Trophoblast cell (in vitro differentiated cells and primary cell): ENCODE measurements at regions not wholly inside any gene's neighbourhood (a gene's known extent, or its start where the extent isn't known, plus 50 kb on each side); places are given as distances from the start of the nearest gene placed in this dataset.
A peak's percentile ranks its signal among the peaks of the same experiment; 100 is the strongest.

Source experiments
- DNase-seq, 2 donors: peaks; one replicate each; pipeline ENCODE4 v3.0.0-alpha.2; 2016
- H2AFZ ChIP-seq: 2 replicates; pipeline ENCODE4 v1.6.1; 2013; ENCODE audit warnings: low read length, moderate library complexity, mild to moderate bottlenecking; ENCODE audit not compliant: insufficient read depth, poor library complexity
- H2AK5ac ChIP-seq: 2 replicates; pipeline ENCODE4 v1.6.1; 2013; ENCODE audit warnings: mild to moderate bottlenecking, low read length
- H2BK120ac ChIP-seq: 2 replicates; pipeline ENCODE4 v1.6.1; 2013; ENCODE audit warnings: low read length, mild to moderate bottlenecking, moderate library complexity; ENCODE audit not compliant: insufficient read depth, poor library complexity
- H2BK12ac ChIP-seq: 2 replicates; pipeline ENCODE4 v1.6.1; 2013; ENCODE audit warnings: mild to moderate bottlenecking, low read length, moderate library complexity
- H2BK5ac ChIP-seq: 2 replicates; pipeline ENCODE4 v1.6.1; 2013; ENCODE audit warnings: low read length, low read depth, moderate library complexity, mild to moderate bottlenecking; ENCODE audit not compliant: poor library complexity
- H3K14ac ChIP-seq: 2 replicates; pipeline ENCODE4 v1.6.1; 2013; ENCODE audit warnings: mild to moderate bottlenecking, low read length
- H3K18ac ChIP-seq: 2 replicates; pipeline ENCODE4 v1.6.1; 2013; ENCODE audit warnings: mild to moderate bottlenecking, low read length
- H3K23ac ChIP-seq: 2 replicates; pipeline ENCODE4 v1.6.1; 2013; ENCODE audit warnings: low read length
- H3K27ac ChIP-seq: 2 replicates; pipeline ENCODE4 v1.5.1; 2013; ENCODE audit warnings: low read depth, mild to moderate bottlenecking, inconsistent platforms, low read length, moderate library complexity
- H3K27me3 ChIP-seq: 2 replicates; pipeline ENCODE4 v1.6.1; 2013; ENCODE audit warnings: inconsistent platforms, mild to moderate bottlenecking, low read length, moderate library complexity; ENCODE audit not compliant: insufficient read depth
- H3K36me3 ChIP-seq, 2 experiments: 1 replicate in 1 of 2; 2 replicates in 1 of 2; pipeline ENCODE4 v1.6.1; 2013; ENCODE audit warnings: low read length in 2 of 2, mild to moderate bottlenecking in 2 of 2, moderate library complexity in 1 of 2; ENCODE audit not compliant: insufficient read depth in 2 of 2, control insufficient read depth in 1 of 2
- H3K4ac ChIP-seq: 2 replicates; pipeline ENCODE4 v1.6.1; 2013; ENCODE audit warnings: low read depth, mild to moderate bottlenecking, low read length, moderate library complexity
- H3K4me1 ChIP-seq, 2 experiments: 1 replicate in 1 of 2; 2 replicates in 1 of 2; pipeline ENCODE4 v1.6.1; 2013; ENCODE audit warnings: low read length in 2 of 2, mild to moderate bottlenecking in 2 of 2, moderate library complexity in 1 of 2; ENCODE audit not compliant: insufficient read depth in 2 of 2, control insufficient read depth in 1 of 2
- H3K4me2 ChIP-seq: 2 replicates; pipeline ENCODE4 v1.6.1; 2013; ENCODE audit warnings: inconsistent platforms, mild to moderate bottlenecking, low read length, moderate library complexity
- H3K4me3 ChIP-seq: 2 replicates; pipeline ENCODE4 v1.5.1; 2013; ENCODE audit warnings: mild to moderate bottlenecking, low read depth, low read length, inconsistent platforms
- H3K79me1 ChIP-seq: one replicate; pipeline ENCODE4 v1.6.1; 2013; ENCODE audit warnings: low read length
- H3K79me2 ChIP-seq: 2 replicates; pipeline ENCODE4 v1.6.1; 2013; ENCODE audit warnings: low read length, mild to moderate bottlenecking; ENCODE audit not compliant: control insufficient read depth, insufficient read depth, poor library complexity
- H3K9ac ChIP-seq: 2 replicates; pipeline ENCODE4 v1.6.1; 2013; ENCODE audit warnings: mild to moderate bottlenecking, low read length
- H3K9me3 ChIP-seq: 2 replicates; pipeline ENCODE4 v1.6.1; 2013; ENCODE audit warnings: low read depth, mild to moderate bottlenecking, control low read depth, inconsistent platforms, low read length; ENCODE audit not compliant: insufficient read depth
- H4K12ac ChIP-seq: 2 replicates; pipeline ENCODE4 v1.6.1; 2013; ENCODE audit warnings: low read depth, mild to moderate bottlenecking, low read length, moderate library complexity
- H4K8ac ChIP-seq: 2 replicates; pipeline ENCODE4 v1.6.1; 2013; ENCODE audit warnings: low read depth, mild to moderate bottlenecking, low read length, moderate library complexity
- H4K91ac ChIP-seq: one replicate; pipeline ENCODE4 v1.6.1; 2013; ENCODE audit warnings: low read depth, mild to moderate bottlenecking, low read length, moderate library complexity
- WGBS: extraction: QIAGEN DNeasy Blood & Tissue Kit; methylation state at CpG from one replicate; pipeline ENCODE4 v1.1.7; 2013; ENCODE audit warnings: missing lambda C conversion rate; ENCODE audit not compliant: insufficient read length, insufficient coverage; ENCODE audit errors: extremely low coverage; 5-methylcytosine and 5-hydroxymethylcytosine counted together

DNA sequence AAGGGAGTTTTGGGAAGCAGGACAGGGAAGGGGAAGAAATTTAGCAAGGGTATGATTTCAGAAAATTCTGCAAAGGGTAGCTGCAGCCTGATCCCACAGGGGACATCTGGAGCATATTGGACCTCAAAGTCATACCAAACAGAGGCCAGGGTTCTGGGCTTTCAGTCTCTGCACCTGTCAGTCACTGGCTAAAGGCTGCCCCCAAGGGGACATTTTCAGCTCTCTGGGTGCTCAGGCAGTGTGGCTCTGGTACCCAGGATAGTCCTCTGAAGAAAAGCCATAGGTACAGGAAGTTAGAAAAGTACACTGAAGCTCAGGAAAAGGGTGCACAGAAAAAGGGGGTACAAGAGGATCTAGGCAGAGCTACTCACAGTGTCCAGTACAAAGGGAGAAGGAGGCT lies 149.2 kb downstream of the INSIG2 start:
- Histone ChIP-seq H4K91ac (no peak overlapping the region), H4K12ac (no peak overlapping the region), H3K36me3 (no peaks in the 10 kb centered on the region), H3K14ac (no peak overlapping the region), H2AK5ac (no peak overlapping the region), H3K4me2 (no peak overlapping the region), H3K79me2 (no peaks in the 10 kb centered on the region), H3K4me1 (peaks cover 0 to 5% of the 10 kb centered on the region in 2 experiments), H2BK120ac (no peak overlapping the region), H3K4me3 (no peak overlapping the region), H3K23ac (no peak overlapping the region), H3K9ac (no peak overlapping the region), H3K4ac (no peak overlapping the region), H2AFZ (no peak overlapping the region), H3K79me1 (no peaks in the 10 kb centered on the region), H2BK5ac (no peak overlapping the region), H2BK12ac (no peak overlapping the region), H3K18ac (no peak overlapping the region), H3K27me3 (no peaks in the 10 kb centered on the region), H3K9me3 (no peaks in the 10 kb centered on the region), H4K8ac (no peak overlapping the region), H3K27ac (no peak overlapping the region)
- no peak for DNase-seq

DNA sequence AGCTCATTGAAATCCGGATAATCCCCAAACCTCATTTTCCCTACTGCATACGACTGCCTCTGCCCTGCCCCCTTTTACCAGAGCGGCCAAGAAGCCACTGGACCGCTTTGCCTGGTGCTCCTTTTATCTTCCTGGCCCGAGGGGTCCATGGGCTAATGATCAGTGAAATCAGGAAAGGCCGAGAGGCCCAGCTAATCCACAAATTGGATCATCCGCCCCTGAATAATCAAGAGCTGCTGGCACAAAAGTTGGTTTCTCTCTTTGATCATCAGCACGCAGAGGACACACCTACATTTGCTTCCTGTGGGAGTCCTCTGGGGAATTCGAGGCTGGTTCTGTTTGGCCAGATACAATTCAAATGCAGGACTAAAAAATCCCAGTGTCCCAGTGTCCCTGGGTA lies 144.5 kb downstream of the INSIG2 start:
- no peak overlapping the region for H3K4ac ChIP-seq
- no peak overlapping the region for H4K12ac ChIP-seq
- H3K9me3 ChIP-seq, result no peaks in the 10 kb centered on the region
- H3K18ac ChIP-seq, result no peak overlapping the region
- H3K4me2 ChIP-seq, result no peak overlapping the region
- no peak overlapping the region for H3K23ac ChIP-seq
- no CpG with 5 or more reads among the region's 9 CpGs for WGBS
- H3K27ac ChIP-seq, result no peak overlapping the region
- no peaks in the 10 kb centered on the region for H3K27me3 ChIP-seq
- H4K8ac ChIP-seq, result no peak overlapping the region
- H2AFZ ChIP-seq, result no peak overlapping the region
- H3K14ac ChIP-seq, result no peak overlapping the region
- no peak overlapping the region for H3K4me3 ChIP-seq
- H4K91ac ChIP-seq, result no peak overlapping the region
- DNase-seq, result no peak
- no peak overlapping the region for H2BK120ac ChIP-seq
- H3K79me2 ChIP-seq, result no peaks in the 10 kb centered on the region
- H2AK5ac ChIP-seq, result no peak overlapping the region
- H3K9ac ChIP-seq, result no peak overlapping the region
- H3K36me3 ChIP-seq, result no peaks in the 10 kb centered on the region
- no peaks in the 10 kb centered on the region for H3K79me1 ChIP-seq
- no peak overlapping the region for H2BK5ac ChIP-seq
- no peaks in the 10 kb centered on the region for H3K4me1 ChIP-seq
- H2BK12ac ChIP-seq, result no peak overlapping the region

DNA sequence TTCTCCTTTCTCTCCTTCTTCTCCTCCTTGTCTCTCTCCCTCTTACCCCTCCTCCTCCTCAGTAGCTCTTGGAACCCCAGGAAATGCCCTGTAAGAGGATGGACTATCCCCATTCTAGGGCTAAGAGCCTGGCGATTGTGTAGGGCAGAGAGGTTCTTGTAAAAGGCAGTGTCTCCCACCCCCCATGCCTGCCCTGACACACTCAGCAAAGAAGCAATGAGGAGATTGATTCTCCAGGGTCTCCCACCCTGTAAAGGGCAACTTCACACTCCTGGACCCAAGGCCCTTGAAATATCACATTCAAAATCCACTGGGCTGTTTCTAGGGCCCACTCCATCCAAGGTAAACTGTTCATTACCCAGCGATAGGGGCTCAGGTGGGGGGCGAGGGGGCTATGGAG lies 144.1 kb downstream of the INSIG2 start:
- Histone ChIP-seq H3K79me1 (no peaks in the 10 kb centered on the region), H2AFZ (no peak overlapping the region), H3K9me3 (no peaks in the 10 kb centered on the region), H4K12ac (no peak overlapping the region), H3K27ac (no peak overlapping the region), H4K91ac (no peak overlapping the region), H3K27me3 (no peaks in the 10 kb centered on the region), H3K9ac (no peak overlapping the region), H3K79me2 (no peaks in the 10 kb centered on the region), H2BK120ac (no peak overlapping the region), H3K23ac (no peak overlapping the region), H3K4ac (no peak overlapping the region), H3K4me3 (no peak overlapping the region), H3K36me3 (no peaks in the 10 kb centered on the region), H2AK5ac (no peak overlapping the region), H2BK5ac (no peak overlapping the region), H3K4me1 (no peaks in the 10 kb centered on the region), H4K8ac (no peak overlapping the region), H3K18ac (no peak overlapping the region), H3K14ac (no peak overlapping the region), H3K4me2 (no peak overlapping the region), H2BK12ac (no peak overlapping the region)
- DNase-seq, result no peak
- WGBS, result no CpG with 5 or more reads among the region's 3 CpGs

DNA sequence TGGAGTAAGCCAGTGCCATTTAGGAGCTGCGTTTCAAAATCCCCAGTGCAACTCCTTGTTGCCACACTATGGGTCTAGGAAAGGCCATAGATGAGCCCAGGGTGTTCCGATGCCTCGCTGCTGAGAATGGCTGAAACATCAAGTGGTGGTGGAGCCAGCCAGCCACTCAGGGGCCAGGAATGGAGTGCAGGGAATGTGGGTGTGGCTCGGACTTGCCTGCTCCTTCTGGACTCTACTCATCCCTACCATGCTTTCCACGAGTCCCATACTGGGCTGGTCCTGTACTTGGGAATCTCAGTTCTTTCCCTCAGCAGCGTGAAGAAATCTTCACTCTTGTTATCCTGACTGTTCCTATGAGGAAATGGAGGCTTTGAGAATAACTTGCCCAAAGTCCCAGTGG lies 143.5 kb downstream of the INSIG2 start:
- Histone ChIP-seq H4K91ac (no peak overlapping the region), H2BK12ac (no peak overlapping the region), H3K9ac (no peak overlapping the region), H3K79me2 (no peaks in the 10 kb centered on the region), H3K14ac (no peak overlapping the region), H3K27me3 (no peaks in the 10 kb centered on the region), H2BK5ac (no peak overlapping the region), H2BK120ac (no peak overlapping the region), H3K79me1 (no peaks in the 10 kb centered on the region), H2AFZ (no peak overlapping the region), H3K23ac (no peak overlapping the region), H3K4me3 (no peak overlapping the region), H3K36me3 (no peaks in the 10 kb centered on the region), H3K4ac (no peak overlapping the region), H2AK5ac (no peak overlapping the region), H3K4me1 (no peaks in the 10 kb centered on the region), H3K18ac (no peak overlapping the region), H3K9me3 (no peaks in the 10 kb centered on the region), H3K27ac (no peak overlapping the region), H4K12ac (no peak overlapping the region), H3K4me2 (no peak overlapping the region), H4K8ac (no peak overlapping the region)
- DNase-seq, result peak in 1 of 2 donors; percentile 17
- no CpG with 5 or more reads among the region's 6 CpGs for WGBS
